22Rv1 (cell line): ENCODE measurements at regions not wholly inside any gene's neighbourhood (a gene's known extent, or its start where the extent isn't known, plus 50 kb on each side); places are given as distances from the start of the nearest gene placed in this dataset.

Experiments used
- H3K27ac ChIP-seq: fragments of 450-650 bp; 2 replicates; pipeline ENCODE4 v1.5.1; 2017
- ZFX ChIP-seq: fragments of 450-650 bp; IDR thresholded peaks from 2 replicates; pipeline ENCODE4 v1.6.1; 2017; ENCODE audit warnings: antibody characterized with exemption, borderline replicate concordance
- TF ChIP-seq, protein P1 (sequence below): fragments of 450-650 bp; IDR thresholded peaks from 2 replicates; pipeline ENCODE4 v1.5.1; 2017; ENCODE audit warnings: mild to moderate bottlenecking

DNA sequence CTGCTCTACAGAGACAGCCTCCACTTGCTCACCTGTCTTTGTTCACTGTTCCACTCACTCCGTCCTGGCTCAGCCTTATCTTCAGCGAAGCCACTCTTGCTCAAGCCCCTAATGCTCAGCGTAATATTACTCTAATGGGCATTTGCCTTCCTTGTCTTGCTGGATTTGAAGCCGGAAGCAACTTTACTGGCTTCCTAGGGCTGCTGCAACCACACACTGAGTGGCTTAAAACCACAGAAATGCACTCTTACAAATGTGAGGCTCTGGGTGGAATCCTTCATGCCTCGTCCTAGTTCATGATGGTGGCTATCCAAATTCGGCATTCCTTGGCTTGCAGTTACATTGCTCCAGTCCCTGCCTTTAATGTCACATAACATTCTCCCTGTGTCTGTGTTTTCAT is 85.5 kb upstream of the MARCHF11 start:
- H3K27ac ChIP-seq, result no peak overlapping the region
- TF ChIP-seq, protein P1, sequence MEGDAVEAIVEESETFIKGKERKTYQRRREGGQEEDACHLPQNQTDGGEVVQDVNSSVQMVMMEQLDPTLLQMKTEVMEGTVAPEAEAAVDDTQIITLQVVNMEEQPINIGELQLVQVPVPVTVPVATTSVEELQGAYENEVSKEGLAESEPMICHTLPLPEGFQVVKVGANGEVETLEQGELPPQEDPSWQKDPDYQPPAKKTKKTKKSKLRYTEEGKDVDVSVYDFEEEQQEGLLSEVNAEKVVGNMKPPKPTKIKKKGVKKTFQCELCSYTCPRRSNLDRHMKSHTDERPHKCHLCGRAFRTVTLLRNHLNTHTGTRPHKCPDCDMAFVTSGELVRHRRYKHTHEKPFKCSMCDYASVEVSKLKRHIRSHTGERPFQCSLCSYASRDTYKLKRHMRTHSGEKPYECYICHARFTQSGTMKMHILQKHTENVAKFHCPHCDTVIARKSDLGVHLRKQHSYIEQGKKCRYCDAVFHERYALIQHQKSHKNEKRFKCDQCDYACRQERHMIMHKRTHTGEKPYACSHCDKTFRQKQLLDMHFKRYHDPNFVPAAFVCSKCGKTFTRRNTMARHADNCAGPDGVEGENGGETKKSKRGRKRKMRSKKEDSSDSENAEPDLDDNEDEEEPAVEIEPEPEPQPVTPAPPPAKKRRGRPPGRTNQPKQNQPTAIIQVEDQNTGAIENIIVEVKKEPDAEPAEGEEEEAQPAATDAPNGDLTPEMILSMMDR, result no peak
- no peak for TF ChIP-seq ZFX

DNA sequence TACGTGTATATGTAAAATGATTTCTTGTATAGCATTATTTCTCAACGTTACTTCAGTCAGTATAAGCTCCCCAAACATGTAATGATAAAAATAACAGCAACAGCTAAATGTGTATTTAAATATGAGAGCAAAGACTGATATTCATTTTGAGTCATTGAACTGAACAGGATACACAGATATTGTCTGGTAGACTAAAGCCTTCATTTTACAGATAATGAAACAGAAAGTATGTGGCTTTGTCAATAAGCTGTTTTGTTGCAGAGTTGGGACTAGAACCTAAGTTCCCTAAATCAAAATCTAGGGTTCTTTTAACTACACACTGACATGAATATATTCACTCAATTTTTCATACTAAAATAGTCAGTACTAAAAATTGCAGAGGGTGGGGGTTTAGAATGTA is 80.4 kb upstream of the MARCHF11 start:
- TF ChIP-seq, protein P1, result no peak
- TF ChIP-seq ZFX, result no peak
- no peak overlapping the region for H3K27ac ChIP-seq

DNA sequence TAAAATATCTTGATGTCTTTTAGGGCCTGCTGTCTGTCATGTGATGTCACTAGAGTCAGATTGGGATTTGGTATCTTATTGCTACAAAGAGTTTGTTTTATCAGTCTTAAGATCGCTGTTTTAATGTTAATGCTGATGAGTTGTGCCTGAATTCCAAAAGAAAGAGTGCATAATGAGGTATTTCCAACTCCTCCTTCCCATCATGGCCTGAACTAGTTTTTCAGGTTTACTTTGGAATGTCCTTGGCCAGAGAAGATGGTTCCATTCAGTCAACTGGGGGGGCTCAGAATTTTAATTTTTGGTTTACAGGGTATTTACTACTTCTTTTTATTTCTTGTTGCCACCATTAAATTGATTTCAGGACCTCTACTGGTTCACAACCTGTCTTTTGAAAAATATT is 74.3 kb upstream of the MARCHF11 start:
- no peak overlapping the region for H3K27ac ChIP-seq
- no peak for TF ChIP-seq ZFX
- TF ChIP-seq, protein P1, result no peak

DNA sequence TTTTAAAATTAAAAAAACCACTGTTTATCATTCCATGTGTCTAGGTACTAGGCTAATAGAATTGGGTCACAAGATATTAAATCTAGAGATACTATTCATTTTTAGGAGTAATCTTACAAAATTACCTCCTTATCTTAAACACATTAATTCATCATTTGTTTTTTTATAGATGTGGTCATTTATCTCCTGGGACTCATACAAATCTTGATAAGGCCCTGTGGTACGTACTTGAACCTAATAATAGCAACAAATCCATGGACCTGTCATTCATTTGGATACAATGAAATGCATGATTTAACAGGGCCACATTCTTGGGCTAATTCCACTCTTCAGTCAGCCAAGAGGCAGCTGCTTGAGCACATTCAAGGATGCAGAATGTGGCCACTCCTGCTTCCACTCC is 66.4 kb upstream of the MARCHF11 start:
- no peak overlapping the region for H3K27ac ChIP-seq
- no peak for TF ChIP-seq ZFX
- TF ChIP-seq, protein P1, result no peak

DNA sequence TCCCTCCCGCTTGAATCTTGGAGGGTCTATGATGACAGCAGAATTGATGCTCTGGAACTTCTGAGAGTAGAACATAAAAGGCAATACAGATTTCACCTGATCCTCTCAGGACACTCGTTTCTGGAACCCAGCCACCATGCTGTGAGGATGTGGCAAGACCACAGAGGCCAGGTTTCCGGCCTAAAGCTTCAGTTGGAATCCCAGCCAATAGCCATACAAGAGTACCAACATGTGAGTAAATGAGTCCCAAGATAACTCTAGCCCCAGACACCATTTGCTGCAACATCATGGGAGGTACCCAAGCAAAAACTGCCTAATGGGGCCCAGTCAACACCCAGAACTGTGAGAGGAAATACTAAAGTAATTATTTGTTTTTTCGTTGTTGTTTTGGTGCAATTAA is 65.7 kb upstream of the MARCHF11 start:
- H3K27ac ChIP-seq, result no peak overlapping the region
- TF ChIP-seq, protein P1, result no peak
- TF ChIP-seq ZFX, result no peak

GRCh38 chr5:16238018-16238417 is 58.4 kb upstream of the MARCHF11 start:
- no peak overlapping the region for H3K27ac ChIP-seq
- no peak for TF ChIP-seq ZFX
- TF ChIP-seq, protein P1, result no peak

GRCh38 chr5:16234598-16234997 is 55.0 kb upstream of the MARCHF11 start:
- TF ChIP-seq, protein P1, result no peak
- TF ChIP-seq ZFX, result no peak
- no peak overlapping the region for H3K27ac ChIP-seq
